Fibroblast of the aortic adventitia (primary cell): ENCODE measurements at regions not wholly inside any gene's neighbourhood (a gene's known extent, or its start where the extent isn't known, plus 50 kb on each side); places are given as distances from the start of the nearest gene placed in this dataset.

ENCODE experiments used
- DNase-seq: peaks from one replicate; pipeline ENCODE4 v3.0.0-alpha.2; 2010; ENCODE audit warnings: low read depth
- H3K4me3 ChIP-seq: 2 replicates; pipeline ENCODE4 v1.5.1; 2011; ENCODE audit warnings: low read depth, mild to moderate bottlenecking, control low read depth, low read length, moderate library complexity
- TF ChIP-seq, protein P1 (sequence below): IDR thresholded peaks from 2 replicates; pipeline ENCODE4 v1.5.1; 2011; ENCODE audit warnings: mild to moderate bottlenecking, low read length, control low read depth, inconsistent platforms; ENCODE audit not compliant: insufficient read depth

DNA sequence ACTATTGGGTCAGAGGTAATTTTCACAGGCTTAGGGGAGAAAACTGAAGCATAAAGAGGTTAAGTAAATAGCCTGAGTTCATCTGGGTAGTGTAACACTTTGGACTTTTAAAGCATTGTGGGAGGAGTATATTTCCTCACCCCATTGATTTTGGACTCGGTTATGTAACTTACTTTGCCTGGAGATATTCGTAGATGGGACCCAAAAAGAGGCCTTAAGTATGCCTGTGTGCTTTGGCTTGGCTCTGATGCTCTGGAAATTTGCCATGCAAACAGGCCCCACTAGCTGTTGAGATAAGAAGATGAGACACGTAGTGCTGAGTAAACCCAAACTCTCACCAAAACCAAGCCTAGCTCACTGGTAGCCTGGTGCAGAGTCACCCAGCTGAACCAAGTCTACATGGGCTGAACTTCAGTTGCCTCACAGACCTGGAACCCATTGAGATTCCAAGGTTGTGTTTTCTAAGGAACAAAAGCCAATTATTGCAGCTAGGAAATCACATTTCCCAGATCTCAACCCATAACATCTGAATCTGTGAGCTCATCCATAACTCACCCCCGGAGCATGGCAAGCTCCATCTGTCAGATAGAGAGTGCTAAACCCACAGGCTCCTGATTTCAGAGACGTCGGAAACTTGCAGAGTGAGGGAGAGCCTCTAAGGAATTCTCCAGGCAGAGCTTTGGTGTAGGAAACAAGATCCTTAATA, 536.0 kb upstream of the C16orf82 start:
- H3K4me3 ChIP-seq, result no peak overlapping the region
- DNase-seq, result no peak
- TF ChIP-seq, protein P1, sequence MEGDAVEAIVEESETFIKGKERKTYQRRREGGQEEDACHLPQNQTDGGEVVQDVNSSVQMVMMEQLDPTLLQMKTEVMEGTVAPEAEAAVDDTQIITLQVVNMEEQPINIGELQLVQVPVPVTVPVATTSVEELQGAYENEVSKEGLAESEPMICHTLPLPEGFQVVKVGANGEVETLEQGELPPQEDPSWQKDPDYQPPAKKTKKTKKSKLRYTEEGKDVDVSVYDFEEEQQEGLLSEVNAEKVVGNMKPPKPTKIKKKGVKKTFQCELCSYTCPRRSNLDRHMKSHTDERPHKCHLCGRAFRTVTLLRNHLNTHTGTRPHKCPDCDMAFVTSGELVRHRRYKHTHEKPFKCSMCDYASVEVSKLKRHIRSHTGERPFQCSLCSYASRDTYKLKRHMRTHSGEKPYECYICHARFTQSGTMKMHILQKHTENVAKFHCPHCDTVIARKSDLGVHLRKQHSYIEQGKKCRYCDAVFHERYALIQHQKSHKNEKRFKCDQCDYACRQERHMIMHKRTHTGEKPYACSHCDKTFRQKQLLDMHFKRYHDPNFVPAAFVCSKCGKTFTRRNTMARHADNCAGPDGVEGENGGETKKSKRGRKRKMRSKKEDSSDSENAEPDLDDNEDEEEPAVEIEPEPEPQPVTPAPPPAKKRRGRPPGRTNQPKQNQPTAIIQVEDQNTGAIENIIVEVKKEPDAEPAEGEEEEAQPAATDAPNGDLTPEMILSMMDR, result no peak

DNA sequence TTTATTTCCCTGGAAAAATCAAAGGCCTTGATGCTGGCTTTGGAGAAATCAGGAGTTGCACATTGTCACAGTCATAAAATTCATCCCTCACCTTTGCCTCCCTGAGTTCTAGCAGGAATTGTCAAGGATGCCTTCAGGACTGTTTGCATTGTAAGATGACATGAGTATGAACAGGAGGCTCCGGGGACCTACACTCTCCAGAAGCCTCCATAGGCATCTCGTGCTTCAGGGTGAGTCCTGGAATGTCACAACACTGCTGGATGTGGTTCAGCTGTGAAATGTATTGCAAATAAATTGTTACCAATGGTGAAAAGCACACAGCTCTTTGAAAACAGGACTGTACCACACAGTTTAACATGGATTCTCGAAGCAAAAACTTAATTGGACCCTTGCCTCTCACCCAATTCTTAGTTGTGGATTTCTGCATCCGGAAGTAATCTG, 535.4 kb upstream of the C16orf82 start:
- no peak for DNase-seq
- TF ChIP-seq, protein P1, result no peak
- no peak overlapping the region for H3K4me3 ChIP-seq

DNA sequence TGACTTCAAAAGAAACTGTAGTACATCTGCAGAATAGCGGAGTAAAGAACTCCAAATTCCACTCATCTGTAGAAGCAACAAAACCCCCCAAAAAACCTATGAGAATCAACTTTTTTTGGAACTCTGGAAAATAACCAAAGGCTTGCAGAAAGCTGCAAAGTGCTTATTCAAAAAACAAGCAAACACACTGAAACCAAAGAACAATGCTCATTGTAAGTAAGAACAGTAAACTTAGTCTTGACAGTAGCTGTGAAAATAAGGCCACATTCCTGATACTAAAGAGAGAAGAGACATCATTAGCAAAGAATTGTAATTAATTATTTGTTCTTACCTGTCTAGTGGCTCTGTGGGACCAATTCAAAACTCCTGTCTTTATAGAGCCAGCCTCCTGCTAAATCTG, 534.3 kb upstream of the C16orf82 start:
- TF ChIP-seq, protein P1, result no peak
- DNase-seq, result no peak
- H3K4me3 ChIP-seq, result no peak overlapping the region

DNA sequence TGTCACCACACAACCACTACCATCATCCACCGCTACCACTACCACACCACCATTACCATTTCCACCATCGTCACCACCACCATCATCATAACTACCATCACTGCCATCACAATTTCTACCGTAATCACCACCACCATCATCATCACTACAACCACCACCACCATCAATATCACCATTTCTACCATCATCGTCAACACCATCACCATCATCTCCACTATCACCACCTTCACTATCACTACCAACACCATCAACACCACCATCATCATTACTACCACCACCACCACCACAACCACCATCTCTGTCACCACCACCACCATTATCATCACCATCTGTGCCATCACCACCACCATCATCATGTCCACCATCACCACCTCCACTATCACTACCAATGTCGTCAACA, 524.5 kb upstream of the C16orf82 start:
- DNase-seq, result no peak
- H3K4me3 ChIP-seq, result no peak overlapping the region
- TF ChIP-seq, protein P1, result no peak

DNA sequence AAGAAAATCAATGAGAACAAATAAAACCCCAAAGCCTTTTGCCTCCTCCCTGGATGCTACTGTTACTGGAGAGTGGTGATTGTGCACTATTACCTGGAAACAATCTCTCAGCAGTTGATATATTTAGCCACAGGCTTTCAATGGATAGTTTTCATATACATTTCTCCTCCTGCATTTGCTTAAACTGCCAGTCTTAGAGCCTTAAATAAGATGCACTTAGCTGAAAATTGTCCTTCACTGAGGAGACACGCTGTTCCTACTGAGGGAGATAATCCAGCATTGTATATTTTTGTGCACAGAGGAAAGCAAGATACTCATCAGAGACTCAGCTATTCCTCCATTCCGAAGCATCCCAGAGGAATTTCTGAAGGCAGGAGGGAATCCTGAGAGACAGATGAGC, 520.2 kb upstream of the C16orf82 start:
- DNase-seq, result no peak
- H3K4me3 ChIP-seq, result no peak overlapping the region
- TF ChIP-seq, protein P1, result no peak

DNA sequence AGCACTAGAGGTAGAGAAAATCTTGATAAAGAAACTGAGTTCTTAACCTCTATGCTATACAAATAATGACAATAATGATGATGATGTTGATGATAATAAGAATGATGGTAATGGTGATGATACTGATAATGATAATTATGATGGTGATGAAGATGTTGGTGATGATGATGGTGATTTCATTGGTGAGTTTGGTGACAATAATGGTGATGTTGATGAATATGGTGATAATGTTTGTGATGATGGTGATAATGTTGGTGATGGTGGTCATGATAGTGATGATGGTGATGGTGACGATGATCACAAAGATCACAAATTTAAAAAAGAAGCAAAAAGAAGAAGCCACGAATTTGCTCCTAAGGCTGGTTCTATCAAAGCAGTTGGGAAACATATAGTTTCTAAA, 519.0 kb upstream of the C16orf82 start:
- TF ChIP-seq, protein P1, result no peak
- no peak overlapping the region for H3K4me3 ChIP-seq

DNA sequence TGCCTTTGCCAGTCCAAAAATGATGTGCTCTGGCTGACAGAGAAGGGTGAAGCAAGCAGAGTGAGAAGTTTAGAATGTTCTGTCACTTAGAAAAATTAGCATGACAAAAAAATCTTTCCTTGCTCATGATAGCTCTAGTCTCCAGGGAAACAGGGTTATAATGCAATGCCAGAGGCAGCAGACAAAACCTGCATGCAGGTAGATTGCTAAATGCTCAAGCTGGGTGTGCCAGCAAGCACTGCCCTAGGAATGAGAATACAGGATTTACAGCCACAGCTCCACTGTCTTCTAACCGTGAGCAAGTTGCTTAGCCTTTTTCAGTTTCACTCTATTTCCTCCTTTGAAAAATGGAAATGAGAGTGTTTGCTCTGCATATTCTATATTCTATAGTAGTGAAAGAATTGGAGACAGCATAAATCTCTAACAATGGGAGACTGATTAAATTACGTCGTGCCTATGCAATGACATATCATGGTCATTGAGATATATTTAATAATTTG, 516.6 kb upstream of the C16orf82 start:
- TF ChIP-seq, protein P1, result no peak
- H3K4me3 ChIP-seq, result no peak overlapping the region
- no peak for DNase-seq

More for the DNA sequence above, 519.0 kb upstream of the C16orf82 start:
- DNase-seq, result no peak
